ENCODE measurements at regions not wholly inside any gene's neighbourhood (a gene's known extent, or its start where the extent isn't known, plus 50 kb on each side); places are given as distances from the start of the nearest gene placed in this dataset.
"Not testable (repeated sequence)": the region's sequence is repeated elsewhere in the genome, so short reads cannot be mapped to it uniquely, and the experiment has no call there.

DNA sequence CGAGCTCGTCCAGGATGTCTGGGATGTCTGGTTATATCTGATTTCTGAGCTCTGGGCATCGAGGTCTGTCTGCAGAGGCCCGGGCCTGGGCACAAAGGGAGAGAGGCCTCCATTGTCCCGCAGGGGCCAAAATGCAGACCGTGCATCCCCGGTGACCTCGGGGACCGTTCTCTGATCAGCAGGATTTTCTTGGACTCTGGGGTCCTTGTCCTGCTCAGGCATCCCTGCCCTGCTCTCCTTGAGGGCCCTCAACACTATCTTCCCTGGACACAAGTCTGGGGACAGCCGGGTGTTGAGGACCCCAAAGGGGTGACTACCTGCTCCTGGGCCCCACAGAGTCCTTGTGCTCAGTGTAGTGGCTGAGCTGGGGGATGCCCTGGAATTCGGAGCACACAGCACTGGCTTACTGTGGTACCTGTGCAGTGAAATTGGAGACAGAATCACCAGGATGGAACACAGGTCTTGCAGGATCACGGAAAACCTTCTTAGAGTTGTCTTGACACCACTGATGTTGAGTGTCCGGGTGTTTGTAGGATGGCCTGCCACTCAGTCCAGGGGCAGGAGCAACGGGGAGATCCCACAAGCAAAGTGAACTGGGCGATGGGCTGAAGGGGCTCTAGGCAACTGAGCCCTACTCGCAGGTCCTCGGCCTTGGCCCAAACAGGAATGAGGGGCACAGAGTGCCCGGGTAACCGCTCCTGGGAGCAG lies 1369.2 kb downstream of the CDH12 start:
- DNase-seq (ENCODE audit: low spot score) = peak; percentile 96

DNA sequence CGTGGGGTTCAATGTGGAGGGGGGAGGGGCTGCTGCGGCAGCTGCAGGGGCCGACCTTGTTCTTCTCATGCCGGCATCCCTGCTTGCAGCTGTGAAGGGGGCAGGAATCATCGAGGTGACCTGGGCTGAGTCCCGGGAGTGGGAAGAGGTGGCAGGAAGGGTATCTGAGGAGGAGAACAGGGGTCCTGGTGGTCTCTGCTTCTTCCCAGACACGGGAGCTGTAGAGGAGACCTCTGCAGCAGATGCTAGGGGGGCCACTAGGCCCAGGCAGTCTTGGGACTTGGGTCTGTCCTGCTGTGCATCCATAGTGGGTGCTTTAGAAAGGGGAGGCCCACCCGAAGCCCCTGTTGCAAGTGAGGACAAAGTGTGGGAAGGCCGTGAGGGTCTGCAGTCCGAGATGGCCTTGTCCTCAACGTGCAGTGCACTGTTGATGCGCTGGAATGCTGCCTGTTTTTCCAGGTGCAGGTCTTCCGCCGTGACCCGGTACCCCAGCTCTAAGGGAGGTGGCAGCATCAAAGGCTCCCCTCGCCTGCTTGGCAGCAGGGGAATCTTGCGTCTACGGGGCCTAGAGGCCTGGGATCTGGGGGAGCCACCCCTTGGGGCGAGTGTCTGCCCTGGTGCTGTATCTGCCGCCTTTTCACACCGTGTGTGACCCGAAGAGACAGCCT lies 1370.0 kb downstream of the CDH12 start:
- DNase-seq (ENCODE audit: low spot score) = peak; percentile 97

- DNase-seq (ENCODE audit: low spot score) = peak; percentile 98
Measured at GRCh38 chr5:21482522-21482921, 1370.6 kb downstream of the CDH12 start.

GRCh38 chr5:21481320-21482270 lies 1371.5 kb downstream of the CDH12 start:
- peak; percentile 97 for DNase-seq (ENCODE audit: low spot score)

- not testable (repeated sequence) for DNase-seq (ENCODE audit: low spot score)
Measured at GRCh38 chr5:21480054-21480453, 1373.1 kb downstream of the CDH12 start.

- DNase-seq (ENCODE audit: low spot score) = not testable (repeated sequence)
Measured at GRCh38 chr5:21473981-21474380, 1379.2 kb downstream of the CDH12 start.

DNA sequence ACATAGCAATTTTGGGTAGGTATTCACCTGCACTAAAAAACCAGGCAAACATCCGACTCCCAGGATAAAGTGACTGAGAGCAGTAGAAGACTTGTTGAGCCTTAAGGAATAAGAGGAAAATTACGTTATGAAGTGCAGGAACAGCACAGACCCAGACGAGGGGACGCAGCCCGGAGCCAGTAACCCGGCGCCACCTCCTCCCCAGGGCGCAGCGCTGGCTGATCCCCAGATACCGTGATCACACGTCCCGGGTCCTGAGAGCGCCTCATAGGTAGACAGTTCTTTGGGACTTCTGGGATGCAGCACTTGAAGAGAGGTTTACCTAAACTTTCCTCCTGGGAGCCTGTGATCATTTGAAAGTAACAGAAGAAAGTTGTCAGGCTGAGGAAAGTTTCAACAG lies 1379.7 kb downstream of the CDH12 start:
- not testable (repeated sequence) for DNase-seq (ENCODE audit: low spot score)

DNA sequence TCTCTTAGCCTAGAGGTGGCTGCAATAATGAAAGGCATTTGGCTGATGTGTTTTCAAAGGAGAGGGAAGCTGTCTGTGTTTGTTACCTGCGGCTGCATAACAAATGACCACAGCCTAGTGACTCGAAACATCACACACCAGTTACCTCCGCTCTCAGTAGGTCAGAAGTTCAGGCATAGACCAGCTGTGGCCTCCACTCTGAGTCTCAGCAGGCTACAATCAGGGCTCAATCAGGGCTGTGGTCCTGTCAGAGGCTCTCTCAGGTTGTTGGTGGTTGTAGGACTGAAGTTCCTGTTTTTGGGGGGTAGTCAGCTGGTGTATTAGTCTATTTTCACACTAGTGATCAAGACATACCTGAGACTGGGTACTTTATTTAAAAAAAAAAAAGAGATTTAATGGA lies 1381.5 kb downstream of the CDH12 start:
- DNase-seq (ENCODE audit: low spot score) = not testable (repeated sequence)

GRCh38 chr5:21469523-21470101 lies 1383.5 kb downstream of the CDH12 start:
- not testable (repeated sequence) for DNase-seq (ENCODE audit: low spot score)

GRCh38 chr5:21467544-21467943 lies 1385.6 kb downstream of the CDH12 start:
- not testable (repeated sequence) for DNase-seq (ENCODE audit: low spot score)

DNA sequence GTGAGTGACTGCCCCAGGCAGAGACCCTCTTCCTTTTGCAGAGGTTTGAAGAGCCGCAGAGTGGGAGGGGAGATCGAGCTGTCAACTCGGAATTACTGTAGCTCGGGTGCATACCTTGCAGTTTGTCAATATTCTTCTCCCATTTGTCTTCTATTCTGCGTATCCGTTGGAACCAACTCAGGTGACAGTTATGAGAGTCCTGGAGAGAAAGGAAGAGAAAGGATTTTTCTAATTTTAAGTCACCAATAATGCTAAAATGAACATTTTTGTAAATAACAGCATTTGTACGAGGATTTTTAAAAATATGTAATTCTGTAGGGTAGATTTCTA lies 1393.4 kb downstream of the CDH12 start:
- not testable (repeated sequence) for DNase-seq (ENCODE audit: low spot score)

DNA sequence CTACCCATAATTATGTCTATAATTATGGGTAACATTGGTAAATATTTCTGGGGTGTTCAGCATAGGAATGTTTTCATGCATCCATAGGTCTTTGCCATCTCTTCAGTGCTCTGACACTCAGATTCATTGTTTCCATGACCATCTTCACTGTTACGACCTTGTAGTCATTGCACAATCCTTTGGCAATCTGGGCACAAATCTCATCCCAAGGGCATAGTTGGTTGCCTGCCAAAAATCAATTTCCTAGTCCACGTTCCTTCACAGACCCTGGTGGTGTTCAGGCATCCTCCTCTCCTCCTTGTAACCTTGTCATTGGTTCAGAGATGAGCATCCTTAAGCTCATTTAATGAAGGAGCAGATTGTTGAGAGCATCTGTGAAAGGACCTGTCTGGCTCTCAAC lies 1400.7 kb downstream of the CDH12 start:
- no peak for DNase-seq (ENCODE audit: low spot score)

DNA sequence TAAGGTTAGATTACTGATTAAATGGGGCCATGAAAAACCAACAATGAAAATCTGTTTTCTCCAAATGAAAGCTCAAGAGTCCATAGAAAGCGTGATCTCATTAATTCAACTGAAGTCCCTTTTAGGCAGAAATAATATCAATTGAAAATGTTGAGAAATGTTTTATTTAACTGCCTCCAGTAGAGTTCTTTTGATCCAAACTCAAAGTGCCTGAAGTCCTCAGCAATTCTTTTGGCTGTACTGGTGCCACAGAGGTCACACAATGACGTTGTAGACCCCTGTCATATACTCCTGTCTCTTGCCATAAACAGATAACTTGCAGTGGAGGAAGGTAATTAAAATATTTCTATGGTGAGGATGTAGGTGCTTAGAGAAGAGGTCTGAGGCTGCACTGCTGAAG lies 1420.5 kb downstream of the CDH12 start:
- no peak for DNase-seq (ENCODE audit: low spot score)

DNA sequence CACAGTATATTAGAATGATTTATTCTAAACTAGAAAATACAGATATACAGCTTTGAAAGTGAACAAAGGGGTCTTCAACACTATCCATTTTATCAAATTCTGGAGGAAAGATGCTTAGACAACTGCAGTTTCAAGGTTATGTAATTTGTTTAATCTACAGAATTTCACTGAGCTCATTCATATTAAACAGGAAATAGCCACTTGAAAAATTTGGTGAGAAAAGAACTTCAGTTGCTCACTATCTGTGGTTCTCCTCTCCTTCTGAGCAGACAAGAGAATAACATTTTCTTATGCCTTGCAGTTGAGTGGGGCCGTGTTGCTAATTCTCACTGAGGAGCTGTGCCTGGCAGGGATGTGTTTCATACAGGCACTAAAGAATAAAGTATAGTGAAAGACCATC lies 1428.2 kb downstream of the CDH12 start:
- no peak for DNase-seq (ENCODE audit: low spot score)

DNA sequence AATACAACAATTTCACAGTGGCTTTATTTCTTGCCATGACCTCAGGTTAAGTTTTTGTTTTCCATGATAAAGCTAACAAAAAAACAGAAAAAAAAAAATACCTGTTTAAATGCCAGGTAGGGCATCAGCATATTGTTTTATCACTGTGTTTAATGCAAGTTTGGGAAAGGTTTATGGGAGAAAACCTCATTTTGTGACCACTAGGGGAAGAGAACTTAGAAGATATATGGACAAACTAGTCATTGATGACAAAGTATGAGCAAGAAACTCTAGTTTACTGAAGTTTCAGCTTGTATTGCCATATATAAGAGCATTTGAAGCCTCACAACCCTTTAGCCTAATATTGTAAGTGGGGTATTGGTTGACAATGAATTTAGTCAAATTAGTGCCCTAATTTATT lies 1431.4 kb upstream of the CDH18 start:
- no peak for DNase-seq (ENCODE audit: low spot score)

- DNase-seq (ENCODE audit: low spot score) = not testable (repeated sequence)
Measured at GRCh38 chr5:21402089-21402488, 1414.1 kb upstream of the CDH18 start.

GRCh38 chr5:21398511-21398910 lies 1410.5 kb upstream of the CDH18 start:
- DNase-seq (ENCODE audit: low spot score) = no peak

GRCh38 chr5:21397693-21398092 lies 1409.7 kb upstream of the CDH18 start:
- no peak for DNase-seq (ENCODE audit: low spot score)

- DNase-seq (ENCODE audit: low spot score) = no peak
Measured at GRCh38 chr5:21391506-21391905, 1403.5 kb upstream of the CDH18 start.

GRCh38 chr5:21360754-21361153 lies 1372.8 kb upstream of the CDH18 start:
- DNase-seq (ENCODE audit: low spot score) = not testable (repeated sequence)

DNA sequence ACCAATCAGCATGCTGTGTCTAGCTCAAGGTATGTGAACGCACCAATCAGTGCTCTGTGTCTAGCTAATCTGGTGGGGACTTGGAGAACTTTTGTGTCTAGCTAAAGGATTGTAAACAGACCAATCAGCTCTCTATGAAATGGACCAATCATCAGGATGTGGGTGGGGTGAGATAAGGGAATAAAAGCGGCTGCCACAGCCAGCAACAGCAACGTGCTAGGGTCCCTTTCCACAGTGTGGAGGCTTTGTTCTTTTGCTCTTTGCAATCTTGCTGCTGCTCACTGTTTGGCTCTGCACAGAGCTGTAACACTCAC lies 1353.9 kb upstream of the CDH18 start:
- DNase-seq (ENCODE audit: low spot score) = not testable (repeated sequence)
